ENCODE measurements at regions not wholly inside any gene's neighbourhood (a gene's known extent, or its start where the extent isn't known, plus 50 kb on each side); places are given as distances from the start of the nearest gene placed in this dataset.

DNA sequence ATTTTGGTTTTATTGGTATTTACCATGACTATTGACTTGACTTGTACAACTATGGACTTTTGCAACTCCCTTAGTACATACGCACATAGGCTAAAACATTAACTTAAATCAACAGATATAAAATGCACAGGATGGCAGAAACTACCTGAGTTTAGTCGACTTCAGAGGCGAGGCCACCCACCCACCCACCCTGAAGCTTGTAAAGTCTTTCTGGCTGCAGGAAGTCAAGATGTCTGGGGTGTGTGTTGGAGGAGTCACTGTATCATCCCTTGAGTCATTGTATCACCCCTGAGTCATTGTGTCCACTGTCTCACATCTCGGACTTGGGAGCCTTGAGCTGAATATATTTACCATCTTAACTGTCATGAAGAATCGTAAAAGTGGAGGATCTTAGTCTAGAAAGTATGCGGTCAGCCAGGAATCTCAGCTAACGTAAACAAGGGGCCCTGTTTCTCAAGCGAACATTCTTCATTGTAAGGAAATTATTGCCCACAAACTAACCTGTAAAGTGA is 140.0 kb upstream of the ST6GAL2 start:
- DNase-seq = no peak

DNA sequence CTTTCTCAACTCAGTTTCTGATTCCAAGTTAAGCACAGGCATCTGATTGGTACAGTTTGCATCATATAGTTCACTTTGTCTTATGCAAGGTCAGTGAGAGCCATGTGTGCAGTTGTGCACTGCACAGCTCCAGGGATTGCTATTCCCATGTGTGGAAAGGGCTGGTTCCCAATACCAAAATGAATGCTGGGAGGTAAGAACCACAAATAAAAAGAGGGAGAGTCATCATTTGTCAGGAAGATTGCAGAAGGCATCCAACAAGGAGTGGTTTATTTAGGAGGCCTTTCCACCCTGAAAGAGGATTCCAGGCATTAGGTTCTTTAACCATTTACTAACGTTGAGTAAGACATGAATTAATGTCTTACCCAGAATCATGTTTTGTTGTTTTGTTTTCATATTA is 141.2 kb upstream of the ST6GAL2 start:
- DNase-seq = no peak

DNA sequence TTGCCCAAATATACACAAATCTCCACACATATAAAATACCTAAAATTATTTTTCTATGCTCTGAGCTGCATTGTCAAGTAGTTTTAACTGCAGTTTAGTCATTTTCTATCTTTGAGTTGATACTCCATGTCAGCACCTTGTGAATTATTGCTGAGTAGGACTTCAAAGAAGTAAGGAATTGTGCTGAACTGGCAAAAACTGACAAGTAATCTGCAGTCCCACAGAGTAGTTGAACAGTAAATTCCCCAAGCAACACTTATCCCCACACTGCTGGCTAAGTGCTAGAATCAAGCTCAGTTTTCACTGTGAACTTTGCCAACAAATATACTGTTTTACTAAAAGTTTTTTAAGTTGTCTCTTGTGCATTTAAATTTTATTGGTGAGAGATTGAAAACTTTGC is 141.8 kb upstream of the ST6GAL2 start:
- DNase-seq = no peak

DNA sequence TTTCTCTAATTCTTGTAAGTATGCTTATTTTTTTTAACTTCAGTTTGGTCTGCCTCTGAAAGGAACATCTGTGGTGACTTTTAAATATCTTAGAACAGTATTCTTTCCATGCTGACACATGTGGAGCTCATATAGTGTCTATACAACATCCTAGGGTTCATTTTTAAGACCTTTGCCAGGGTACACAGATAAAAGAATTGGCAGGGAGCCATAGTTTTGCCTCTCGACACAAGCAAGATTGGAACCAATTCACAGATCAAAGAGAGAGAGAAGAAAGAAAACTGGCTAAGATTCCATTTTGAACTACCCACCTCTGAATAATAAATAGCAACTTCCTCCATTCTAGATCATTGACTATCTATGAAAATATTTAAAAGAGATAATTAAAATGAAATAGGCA is 142.7 kb upstream of the ST6GAL2 start:
- DNase-seq = no peak

DNA sequence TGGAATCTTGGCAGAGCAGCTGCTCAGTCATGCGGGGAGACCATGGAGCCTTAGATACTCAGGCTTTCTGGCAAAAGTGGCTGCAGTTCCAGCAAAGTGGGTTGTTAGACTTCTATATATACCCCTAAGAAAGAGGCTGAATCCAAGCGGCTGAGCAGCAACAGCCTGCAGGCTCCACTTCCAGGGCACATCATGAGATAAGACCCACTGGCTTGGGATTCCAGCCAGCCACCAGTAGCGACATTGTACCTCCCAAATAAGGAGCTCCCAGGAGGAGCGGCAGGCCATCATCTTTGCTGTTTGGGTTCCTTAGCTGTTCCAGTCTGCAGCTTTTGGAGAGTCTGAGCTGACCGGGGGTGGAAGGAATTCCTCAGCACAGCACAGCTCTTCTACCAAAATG is 150.3 kb upstream of the ST6GAL2 start:
- no peak for DNase-seq

DNA sequence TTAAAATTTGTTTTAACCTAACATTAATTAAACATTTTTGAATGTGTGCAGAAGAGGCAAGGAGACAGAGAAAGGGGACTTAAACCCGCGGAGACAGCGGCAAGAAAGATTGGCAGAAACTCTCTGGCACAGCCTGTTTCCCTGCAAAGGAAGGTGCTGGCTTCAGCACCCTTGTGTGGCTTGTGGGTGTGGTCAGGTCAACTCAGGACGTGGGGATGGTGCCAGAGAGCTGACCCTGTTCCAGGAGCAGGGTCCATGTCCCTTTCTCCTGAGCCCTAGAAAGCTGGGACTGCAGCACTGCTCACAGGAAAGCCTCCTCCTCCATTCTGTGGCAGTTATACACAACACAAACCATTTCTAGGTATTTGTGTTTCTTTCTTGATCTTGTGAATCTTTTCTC is 176.2 kb upstream of the ST6GAL2 start:
- no peak for DNase-seq

DNA sequence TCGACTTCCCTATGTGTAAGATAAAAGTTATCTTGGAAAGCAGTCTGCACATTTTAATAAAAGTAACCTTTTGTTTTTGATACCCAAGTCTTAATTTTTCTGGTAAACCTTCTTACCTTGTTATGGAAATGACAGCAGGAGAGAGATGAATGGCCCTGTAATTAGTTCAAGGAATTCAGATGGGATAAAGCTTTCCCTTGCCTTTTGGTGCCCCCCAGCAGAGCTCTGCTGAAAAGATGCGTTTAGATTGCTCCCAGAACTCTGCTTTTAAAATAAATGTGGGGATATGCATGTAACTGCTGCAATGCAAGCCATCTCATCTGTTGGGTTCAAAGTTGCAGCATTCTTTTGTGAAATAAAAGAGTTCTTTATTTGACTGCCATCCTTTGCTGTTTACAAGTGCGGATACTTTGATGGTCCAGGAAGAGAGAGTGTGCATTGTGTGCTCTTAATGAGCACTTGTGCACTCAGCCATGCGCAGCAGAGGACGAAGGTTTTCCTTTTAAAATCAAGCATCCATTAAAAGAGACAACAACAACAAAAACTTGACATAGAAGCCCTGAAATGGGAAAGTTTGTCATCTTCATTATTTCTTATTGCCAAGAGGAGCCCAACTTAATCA is 176.7 kb upstream of the ST6GAL2 start:
- DNase-seq = no peak

DNA sequence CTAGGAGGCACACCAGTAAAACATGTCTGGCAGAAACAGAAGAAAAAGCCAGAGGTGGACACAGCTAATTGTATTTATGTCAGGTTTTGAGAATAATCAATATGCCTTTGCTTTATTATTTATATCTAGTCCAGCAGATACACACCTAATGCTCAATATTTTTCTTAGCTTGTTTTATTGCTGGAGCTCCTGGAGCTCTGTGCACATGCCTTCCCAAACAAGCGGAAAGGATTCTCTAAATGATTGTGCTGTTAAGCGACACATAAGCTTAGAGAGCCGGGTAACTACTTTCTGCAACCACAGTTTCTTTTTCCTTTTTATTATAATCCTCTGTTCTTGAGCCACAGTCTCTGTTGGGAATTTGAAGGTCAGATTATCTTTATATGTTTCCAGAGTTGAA is 177.3 kb upstream of the ST6GAL2 start:
- DNase-seq = no peak

DNA sequence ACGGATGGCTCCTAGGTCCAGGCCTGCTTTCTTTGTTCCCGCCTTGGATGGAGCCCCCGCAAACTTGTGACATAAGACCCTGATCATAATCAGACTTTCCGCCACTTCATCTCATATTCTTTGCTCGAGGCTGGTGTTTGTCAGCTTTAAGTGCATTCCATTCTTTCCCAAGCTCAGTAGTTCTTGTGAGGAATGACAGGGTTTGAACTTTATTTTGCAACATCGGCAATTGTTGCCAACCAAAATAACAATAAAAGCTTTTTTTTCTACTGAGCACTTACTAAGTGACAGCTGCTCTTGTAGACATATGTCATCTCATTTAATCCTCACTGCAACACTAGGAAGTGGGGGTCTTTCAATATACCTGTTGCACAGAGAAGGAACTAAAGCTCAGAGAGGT is 178.8 kb upstream of the ST6GAL2 start:
- no peak for DNase-seq

DNA sequence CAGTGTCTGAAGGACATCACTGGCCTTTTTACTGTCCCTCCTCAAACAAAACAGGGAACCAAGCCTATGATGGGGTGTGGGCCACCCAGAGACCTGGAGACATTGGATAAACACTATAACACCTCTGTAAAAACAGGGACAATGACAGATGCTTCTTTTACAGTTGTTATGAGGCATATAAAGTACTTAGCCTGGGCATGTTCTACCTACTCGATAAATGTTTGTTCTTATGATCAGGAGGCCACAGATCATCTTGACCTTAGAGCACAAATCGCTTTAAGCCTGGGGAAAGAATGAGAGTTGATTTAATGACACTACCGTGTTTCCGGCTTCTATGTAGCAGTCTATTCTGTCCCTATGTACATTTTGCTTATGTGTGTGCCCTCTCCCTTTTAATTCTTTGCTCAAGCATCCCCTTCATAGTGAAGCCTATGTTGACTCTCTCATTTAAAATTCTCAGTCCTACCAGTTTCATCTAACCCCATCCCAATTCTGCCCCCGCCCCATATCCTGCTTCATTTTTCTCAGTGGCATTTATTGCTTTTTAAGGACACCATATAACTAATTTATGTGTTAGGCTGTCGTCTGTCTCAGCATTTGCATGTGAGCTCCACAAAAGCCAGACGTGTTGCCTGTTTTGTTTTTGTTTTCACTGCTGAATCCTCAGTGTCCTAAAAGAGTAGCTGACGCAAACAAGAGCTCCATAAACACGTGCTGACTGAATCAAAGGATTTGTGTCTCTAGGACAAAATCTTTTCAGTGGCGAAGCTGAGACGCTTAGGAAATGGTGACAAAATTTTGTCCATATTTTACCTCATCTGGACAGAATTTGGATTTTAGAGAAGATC is 182.3 kb upstream of the ST6GAL2 start:
- no peak for DNase-seq

DNA sequence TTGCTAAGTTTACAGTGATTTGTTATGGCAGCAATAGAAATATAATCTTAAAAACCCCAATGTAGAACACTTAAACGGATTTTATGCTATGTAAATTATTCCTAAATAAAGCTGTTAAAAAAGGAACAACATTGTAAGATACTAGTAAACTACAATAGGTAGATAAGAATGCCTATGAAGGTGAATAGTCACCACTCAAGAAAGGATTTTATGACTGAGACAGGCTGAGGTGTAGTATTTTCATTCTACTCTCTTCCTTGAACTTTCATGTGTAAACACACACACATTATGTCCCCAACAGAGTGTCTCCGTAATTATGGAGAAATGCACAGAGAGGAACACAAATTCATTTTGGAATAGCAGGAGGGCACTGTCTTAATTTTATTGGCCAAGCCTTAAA is 183.9 kb upstream of the ST6GAL2 start:
- no peak for DNase-seq

DNA sequence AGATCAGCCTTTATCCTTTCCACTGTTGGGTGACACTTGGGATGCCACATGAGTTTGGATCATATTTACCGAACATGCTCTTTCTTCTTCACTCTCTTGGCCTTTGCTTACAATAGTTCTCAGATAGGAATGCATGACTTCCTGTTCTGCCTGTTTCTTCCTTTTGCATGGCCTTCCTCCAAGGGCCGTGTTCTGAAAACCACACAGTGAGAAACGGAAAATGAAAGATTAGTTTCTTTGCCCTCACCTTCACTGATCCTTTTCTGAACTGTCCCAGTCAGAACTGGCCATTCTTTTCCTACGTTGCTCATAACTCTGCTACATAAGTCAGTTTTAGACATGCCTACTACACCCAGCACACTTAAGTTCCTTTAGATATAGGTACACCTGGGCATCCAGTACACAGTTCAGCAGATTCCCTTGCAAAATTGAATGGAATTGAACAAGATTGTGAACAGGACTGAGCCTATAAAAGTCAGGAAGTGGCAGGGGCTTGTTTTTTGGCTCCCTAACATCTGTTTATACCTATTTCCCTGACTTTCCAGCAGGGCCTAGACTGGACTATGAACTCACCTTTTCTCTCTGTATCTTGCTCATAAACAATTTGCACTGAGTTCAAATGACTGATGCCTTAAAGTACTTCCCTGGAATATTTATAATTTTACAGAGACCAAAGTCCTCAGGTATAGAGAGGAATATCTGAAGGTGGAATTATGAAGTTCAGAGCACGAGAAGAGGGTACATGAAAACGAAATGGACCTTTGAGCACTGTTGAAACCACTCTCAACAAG is 186.4 kb upstream of the ST6GAL2 start:
- no peak for DNase-seq

DNA sequence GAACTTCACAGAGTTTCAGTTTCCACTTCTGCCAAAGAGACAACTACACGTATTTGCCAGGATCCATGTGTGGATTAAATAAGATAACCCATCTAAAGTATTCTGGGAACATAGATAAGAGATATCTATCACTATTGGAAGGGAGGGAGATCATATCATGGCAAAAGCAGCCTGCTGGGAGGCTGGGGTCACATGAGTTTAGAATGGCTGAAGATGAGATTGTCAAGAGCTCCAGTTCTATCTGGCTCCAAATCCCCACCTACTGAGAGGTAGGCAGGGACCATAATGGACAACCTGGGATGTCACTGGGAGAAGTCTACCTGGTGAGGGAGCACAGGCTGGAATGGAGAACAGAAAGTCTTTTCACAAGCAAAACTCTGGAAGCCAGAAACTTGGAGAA is 192.6 kb upstream of the ST6GAL2 start:
- DNase-seq = no peak

DNA sequence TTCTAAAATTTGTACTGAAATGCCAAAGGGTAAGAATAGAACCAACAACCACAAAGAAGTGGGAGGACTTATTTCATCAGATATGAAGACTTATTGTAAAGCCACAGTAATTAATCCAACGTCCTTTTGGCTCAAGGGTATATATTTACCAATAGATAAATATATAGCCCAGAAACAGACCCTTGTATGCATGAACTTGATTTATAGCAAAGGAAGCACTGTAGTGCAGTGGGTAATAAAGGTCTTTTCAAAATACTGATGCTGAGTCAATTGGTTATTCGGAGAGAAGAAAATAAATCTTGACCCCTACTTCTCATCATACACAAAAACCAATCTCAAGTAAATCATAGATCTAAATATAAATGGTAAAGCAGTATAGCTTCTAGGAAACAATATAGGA is 200.5 kb upstream of the ST6GAL2 start:
- DNase-seq = no peak

DNA sequence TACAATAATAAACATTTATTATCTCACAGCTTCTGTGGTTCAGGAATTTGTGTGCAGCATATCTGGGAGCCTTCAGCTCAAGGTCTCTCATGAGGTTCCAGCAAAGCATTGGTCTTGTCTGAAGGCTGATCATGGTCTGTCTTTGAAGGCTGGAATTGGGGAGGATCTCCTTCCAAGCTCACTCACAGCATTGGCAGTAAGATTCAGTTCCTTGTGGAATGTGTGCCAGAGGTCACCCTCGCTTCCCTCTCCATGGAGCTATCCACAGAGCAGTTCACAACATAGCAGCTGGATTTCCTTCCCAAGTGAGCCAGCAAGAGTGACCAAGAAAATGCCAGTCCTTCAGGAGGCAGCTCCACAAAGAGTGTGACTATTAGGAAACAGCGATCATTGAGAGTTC is 202.2 kb upstream of the ST6GAL2 start:
- DNase-seq = no peak

DNA sequence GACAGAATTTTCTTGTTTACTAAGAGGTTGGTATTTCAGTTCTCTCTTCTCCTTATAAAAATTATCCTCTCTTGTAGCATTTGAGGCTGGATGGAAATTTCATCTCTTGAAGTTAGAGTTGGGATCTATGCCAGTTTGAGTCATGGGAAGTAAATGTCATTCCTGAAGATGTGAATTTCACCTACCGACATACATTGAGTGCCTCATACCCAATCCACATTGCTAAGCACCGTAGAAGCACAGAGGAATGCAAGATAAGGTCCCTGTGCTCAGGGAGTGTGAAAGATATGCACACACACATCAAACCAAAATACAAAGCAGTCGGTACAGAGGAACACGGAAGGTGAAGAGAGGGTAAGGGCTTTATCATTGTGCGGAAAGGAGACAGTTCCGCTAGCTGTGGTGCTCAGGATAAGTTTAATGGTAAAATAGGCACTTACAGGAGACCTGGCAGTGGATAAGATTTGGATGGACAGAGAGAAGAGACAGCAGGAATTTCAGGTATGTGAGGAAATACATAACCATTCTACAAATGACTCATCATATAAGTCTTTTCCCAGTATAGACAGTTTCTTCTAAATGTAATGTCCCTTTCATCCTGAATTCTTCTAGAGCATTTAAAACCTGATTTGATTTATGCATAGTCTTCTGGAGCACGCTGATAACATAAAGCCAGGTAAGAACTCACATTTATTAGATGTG is 205.3 kb upstream of the ST6GAL2 start:
- DNase-seq = no peak

DNA sequence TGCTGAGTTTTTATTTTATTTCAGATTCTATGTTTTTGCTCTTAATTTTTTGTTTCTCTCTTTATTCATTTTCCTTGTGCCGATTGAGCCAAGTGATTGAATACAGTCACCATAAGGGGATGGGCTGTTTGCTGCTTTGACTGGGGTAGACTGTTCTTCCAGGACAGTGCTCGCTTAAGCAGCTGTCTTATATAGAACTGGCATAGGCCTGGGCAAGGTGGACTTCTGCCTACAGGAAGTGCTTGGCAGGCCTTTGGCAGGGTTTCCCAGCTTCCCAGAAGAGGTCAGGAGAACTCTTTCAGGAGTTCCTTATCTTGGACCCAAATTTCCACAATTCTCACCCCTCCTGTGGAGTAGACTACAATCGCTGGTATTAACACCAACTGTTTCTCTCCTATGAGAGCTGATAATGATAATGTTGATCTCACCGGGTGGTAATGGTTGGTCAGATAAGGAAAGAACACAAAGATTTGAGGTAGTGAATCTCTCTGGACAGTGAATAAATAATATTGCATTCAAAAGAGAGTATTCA is 207.5 kb upstream of the ST6GAL2 start:
- DNase-seq = no peak

DNA sequence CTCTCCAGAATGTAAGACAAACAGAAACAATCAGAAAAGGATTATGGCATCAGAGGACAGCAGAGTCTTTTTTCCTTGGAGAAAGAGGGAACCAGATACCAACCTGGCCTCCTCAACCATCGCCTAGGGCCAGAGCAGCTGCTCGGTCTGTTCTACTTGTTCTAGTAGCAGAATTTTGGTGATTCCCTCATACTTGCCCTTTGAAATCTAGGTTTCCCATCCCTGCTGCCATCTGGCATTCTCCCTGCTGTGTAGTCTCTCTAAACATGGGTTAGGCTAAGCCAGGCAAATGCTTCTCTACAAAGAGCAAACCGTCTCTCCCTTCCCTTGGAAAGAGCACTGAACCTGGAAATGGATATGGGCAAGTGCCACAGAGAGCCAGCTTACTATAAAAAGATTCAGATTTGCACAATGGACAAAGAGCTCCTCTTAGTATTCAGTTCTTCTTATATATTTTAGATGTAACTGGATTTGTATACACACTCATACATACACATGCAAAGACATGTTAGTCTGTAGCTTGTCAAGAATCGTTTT is 208.6 kb upstream of the ST6GAL2 start:
- DNase-seq = no peak

DNA sequence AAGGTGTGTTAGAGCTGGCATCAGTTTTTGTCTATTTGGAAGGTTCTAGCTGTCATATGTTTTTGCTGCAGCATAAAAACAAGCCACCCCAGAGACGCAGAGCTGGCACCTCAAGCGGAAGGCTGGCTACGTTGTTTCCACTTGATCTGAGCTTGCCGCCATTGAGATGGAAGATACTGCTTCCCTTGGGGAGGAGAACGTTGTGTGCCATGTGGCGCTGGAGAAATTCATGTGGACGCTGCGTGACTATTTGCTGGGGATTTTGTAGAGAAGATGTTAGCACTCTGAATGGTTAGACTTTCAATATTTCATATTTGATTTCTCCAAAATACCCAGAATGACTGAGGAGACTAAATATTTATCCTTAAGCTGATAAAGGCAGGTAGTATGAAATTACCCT is 216.2 kb upstream of the ST6GAL2 start:
- DNase-seq = no peak

DNA sequence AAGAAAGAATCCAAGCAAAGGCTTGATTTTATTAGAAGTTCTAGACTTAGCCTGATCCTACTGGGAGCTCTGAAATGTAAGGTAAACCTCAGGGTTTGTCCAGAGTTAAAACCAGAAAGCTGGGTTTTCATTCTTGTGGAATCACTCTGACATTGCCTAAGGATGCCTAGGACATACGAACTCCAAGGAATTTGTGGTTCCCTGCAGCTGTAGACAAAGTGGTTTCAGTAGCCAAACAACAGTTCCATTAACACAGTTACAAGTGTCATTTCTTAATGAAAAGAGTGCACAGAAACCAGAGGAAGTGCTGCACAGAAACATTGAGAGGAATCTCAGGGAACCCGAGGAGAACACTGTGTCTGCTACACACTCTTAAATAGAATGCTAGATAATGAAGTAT is 221.4 kb upstream of the ST6GAL2 start:
- no peak for DNase-seq

DNA sequence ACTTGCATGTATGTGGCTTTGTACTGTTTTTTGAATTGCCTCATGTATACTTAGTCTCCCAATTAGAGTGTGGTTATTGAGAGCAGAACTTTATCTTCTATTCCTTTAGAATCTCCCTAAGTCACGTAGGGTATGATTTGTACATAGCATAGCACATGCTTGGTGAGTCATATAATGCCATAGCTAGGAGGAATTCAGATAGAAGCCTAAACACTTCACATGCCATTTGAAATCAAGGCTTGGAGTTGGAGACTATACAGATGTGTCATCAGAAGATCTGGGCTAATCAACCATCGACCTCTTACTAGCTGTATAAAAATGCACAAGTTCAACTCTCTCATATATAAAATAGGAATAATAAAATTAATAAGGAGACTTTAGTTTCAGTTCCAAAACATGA is 222.6 kb upstream of the ST6GAL2 start:
- DNase-seq = no peak

DNA sequence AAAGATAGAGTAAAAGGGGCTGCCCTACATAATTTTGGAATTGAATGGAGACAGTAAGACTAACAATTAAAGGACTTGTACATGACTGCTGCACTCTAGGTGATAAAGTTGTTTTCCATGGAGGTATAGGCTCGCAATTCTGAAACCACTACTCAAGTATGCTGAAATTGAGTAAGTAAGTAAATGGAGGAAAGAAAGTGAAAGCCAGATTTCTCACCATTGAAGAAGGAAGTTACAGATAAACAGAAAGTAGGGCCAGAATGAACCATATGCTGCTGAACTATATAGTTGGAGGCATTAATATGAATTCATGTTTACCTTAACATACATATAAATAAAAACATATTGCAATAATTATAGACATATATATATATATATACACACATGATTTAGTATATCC is 225.7 kb upstream of the ST6GAL2 start:
- no peak for DNase-seq

Data from C1 segment of cervical spinal cord (tissue), 14 donors.